Chondrocyte (in vitro differentiated cells): ENCODE measurements at regions not wholly inside any gene's neighbourhood (a gene's known extent, or its start where the extent isn't known, plus 50 kb on each side); places are given as distances from the start of the nearest gene placed in this dataset.

Experiments used
- DNase-seq: peaks from one replicate; pipeline ENCODE4 v3.0.0; 2021; ENCODE audit warnings: mixed read lengths, low spot score
- H3K27ac Mint-ChIP-seq: one replicate; pipeline ENCODE4 v1.8.0; 2021; ENCODE audit warnings: mild to moderate bottlenecking, moderate library complexity, mixed read lengths; ENCODE audit not compliant: unreplicated experiment
- H3K27me3 Mint-ChIP-seq: 2 replicates; pipeline ENCODE4 v1.8.0; 2021; ENCODE audit warnings: low read depth, mixed read lengths
- H3K36me3 Mint-ChIP-seq: 2 replicates; pipeline ENCODE4 v1.8.0; 2021; ENCODE audit warnings: low read depth, mixed read lengths
- H3K4me1 Mint-ChIP-seq: 2 replicates; pipeline ENCODE4 v1.8.0; 2021; ENCODE audit warnings: low read depth, mild to moderate bottlenecking, mixed read lengths
- H3K4me3 Mint-ChIP-seq: one replicate; pipeline ENCODE4 v1.8.0; 2021; ENCODE audit warnings: mild to moderate bottlenecking, moderate library complexity, mixed read lengths; ENCODE audit not compliant: unreplicated experiment
- H3K9me3 Mint-ChIP-seq: 2 replicates; pipeline ENCODE4 v1.8.0; 2021; ENCODE audit warnings: low read depth, mixed read lengths
- CTCF ChIP-seq: fragments of 200-600 bp; sonication (generic); IDR thresholded peaks from 2 replicates; pipeline ENCODE4 v1.5.0; 2021; ENCODE audit warnings: antibody characterized with exemption, mild to moderate bottlenecking, moderate library complexity

GRCh38 chr6:141321493-141322347, 811.0 kb upstream of the GJE1 start:
- peaks cover 7% of the 10 kb centered on the region for H3K36me3 Mint-ChIP-seq
- H3K4me1 Mint-ChIP-seq: peaks cover 16% of the 10 kb centered on the region
- no peak overlapping the region for H3K4me3 Mint-ChIP-seq
- DNase-seq: no peak
- TF ChIP-seq CTCF: no peak
- H3K9me3 Mint-ChIP-seq: peaks cover 8% of the 10 kb centered on the region
- H3K27ac Mint-ChIP-seq: peak overlapping the region; percentile 75
- H3K27me3 Mint-ChIP-seq: no peaks in the 10 kb centered on the region

GRCh38 chr6:141316236-141316635, 816.5 kb upstream of the GJE1 start:
- Mint-ChIP-seq H3K4me3 (no peak overlapping the region), H3K9me3 (peaks cover 8% of the 10 kb centered on the region), H3K27me3 (no peaks in the 10 kb centered on the region), H3K4me1 (no peaks in the 10 kb centered on the region), H3K27ac (no peak overlapping the region), H3K36me3 (peaks cover 8% of the 10 kb centered on the region)
- no peak for TF ChIP-seq CTCF
- no peak for DNase-seq

- no peak for DNase-seq
- H3K9me3 Mint-ChIP-seq: peaks cover 16% of the 10 kb centered on the region
- TF ChIP-seq CTCF: no peak
- no peak overlapping the region for H3K4me3 Mint-ChIP-seq
- peaks cover 8% of the 10 kb centered on the region for H3K36me3 Mint-ChIP-seq
- no peak overlapping the region for H3K27ac Mint-ChIP-seq
- H3K4me1 Mint-ChIP-seq: no peaks in the 10 kb centered on the region
- H3K27me3 Mint-ChIP-seq: no peaks in the 10 kb centered on the region
These were observed 818.7 kb upstream of the GJE1 start for GRCh38 chr6:141313986-141314385.

- no peak for TF ChIP-seq CTCF
- Mint-ChIP-seq H3K27me3 (no peaks in the 10 kb centered on the region), H3K9me3 (peaks cover 15% of the 10 kb centered on the region), H3K36me3 (no peaks in the 10 kb centered on the region), H3K4me3 (no peak overlapping the region), H3K4me1 (no peaks in the 10 kb centered on the region), H3K27ac (no peak overlapping the region)
- no peak for DNase-seq
These were observed 823.4 kb upstream of the GJE1 start for GRCh38 chr6:141309295-141309694.

- H3K27me3 Mint-ChIP-seq: no peaks in the 10 kb centered on the region
- H3K36me3 Mint-ChIP-seq: no peaks in the 10 kb centered on the region
- no peaks in the 10 kb centered on the region for H3K4me1 Mint-ChIP-seq
- peaks cover 15% of the 10 kb centered on the region for H3K9me3 Mint-ChIP-seq
- DNase-seq: no peak
- H3K27ac Mint-ChIP-seq: no peak overlapping the region
- no peak for TF ChIP-seq CTCF
- no peak overlapping the region for H3K4me3 Mint-ChIP-seq
These were observed 825.3 kb upstream of the GJE1 start for GRCh38 chr6:141307309-141307998.
